GM12873 (cell line): ENCODE measurements at regions not wholly inside any gene's neighbourhood (a gene's known extent, or its start where the extent isn't known, plus 50 kb on each side); places are given as distances from the start of the nearest gene placed in this dataset.

Experiments used
- TF ChIP-seq, protein P1 (sequence below): IDR thresholded peaks from 2 replicates; pipeline ENCODE4 v1.5.1; 2012; ENCODE audit warnings: low read depth, mild to moderate bottlenecking, moderate library complexity, low read length, control low read depth; ENCODE audit not compliant: insufficient read depth; ENCODE audit errors: missing control alignments

DNA sequence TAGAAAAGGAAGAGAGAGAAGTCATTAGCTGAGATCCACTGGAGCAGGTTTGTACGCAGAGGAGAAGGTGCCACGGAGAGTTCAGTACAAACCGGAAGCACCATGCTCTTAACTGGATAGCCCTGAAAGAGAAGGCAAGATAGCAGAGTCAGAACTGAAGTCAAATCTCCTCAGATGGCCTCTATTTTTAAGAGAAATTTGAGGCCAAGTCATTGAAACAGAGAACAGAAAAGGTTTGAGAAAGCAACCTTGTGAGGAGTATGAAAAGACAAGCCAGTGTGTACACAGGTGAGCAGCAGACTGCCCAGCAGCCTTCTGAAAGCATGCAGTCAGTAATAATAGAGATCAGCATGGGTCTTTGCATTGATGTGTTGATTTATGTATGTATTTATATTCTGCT is 66.1 kb upstream of the SPRED1 start:
- TF ChIP-seq, protein P1, sequence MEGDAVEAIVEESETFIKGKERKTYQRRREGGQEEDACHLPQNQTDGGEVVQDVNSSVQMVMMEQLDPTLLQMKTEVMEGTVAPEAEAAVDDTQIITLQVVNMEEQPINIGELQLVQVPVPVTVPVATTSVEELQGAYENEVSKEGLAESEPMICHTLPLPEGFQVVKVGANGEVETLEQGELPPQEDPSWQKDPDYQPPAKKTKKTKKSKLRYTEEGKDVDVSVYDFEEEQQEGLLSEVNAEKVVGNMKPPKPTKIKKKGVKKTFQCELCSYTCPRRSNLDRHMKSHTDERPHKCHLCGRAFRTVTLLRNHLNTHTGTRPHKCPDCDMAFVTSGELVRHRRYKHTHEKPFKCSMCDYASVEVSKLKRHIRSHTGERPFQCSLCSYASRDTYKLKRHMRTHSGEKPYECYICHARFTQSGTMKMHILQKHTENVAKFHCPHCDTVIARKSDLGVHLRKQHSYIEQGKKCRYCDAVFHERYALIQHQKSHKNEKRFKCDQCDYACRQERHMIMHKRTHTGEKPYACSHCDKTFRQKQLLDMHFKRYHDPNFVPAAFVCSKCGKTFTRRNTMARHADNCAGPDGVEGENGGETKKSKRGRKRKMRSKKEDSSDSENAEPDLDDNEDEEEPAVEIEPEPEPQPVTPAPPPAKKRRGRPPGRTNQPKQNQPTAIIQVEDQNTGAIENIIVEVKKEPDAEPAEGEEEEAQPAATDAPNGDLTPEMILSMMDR, result no peak

DNA sequence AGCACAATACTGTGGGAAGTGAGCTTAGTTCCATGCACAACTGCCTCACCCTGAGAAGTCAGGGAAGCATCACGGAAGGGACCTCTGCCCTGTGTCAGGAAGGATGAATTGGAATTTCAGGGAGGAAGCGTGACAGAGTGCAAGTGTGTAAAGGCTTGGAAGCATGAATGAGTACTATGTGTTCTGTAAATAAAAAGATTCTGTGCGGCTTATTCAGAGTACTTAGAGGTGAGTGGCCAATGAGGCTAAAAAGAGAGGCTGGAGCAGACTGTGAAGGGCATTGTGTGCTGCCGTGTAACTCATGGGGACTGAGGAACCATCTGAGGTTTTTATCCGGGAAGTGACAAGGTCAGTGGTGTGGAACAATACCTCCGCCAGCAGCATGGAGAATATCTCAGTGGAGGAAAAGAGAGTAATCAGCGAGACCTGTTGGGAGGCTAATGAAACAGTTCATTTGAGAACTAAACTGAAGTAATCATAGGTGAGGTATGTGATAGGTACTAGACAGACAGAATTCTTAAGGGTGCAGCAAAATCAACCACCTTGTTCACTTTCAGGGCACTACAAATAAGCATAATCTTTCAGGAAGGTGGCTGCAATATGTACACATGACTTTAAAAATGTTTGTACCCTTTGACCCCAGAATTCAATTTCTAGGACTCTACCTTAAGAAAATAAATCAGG is 64.9 kb upstream of the SPRED1 start:
- TF ChIP-seq, protein P1, result no peak

DNA sequence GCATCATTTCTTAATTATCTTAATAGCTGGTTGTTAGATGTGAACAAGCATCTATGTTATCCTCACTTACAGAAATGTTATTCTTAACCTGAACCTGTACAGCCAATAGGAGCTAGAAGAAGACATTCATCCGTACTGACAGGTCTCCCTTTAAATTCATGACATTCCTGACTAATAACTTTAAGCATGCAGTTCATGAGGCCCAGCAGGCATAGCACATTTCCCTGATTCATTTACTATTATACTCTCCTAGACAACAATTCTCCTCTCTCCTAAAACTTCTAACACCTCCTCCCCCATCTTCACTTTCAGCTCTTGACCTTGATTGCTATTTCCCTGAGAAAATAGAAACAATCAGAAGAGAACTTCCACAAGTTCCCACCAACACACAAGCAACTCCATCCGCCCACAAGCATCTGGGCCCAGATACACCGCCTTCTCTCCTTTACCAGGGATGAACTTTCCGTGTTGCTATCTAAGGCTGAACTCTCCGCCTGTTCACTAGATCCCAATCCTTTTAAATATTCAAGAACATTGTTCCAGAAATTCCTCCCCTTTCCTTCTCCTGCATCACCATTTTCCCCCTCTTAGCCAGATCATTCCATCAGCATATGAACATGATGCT is 62.9 kb upstream of the SPRED1 start:
- TF ChIP-seq, protein P1, result no peak

DNA sequence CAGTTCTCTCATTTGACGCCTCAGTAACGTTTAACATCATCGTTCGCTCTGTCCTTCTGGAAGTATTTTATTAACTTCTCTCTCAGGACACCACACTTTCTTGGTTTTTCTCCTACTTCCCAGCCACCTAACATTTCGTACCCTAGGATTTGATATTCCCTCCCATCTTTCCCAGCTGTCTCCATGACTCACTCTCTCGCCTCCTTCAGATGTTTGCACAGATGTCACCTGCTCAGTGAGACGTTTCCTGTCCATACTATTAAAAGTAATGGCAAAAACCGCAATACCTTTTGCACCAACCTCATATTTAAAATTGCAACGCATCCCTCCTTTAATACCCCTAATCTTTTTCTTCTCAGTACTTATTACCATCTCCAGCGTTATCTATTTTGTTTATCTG is 62.1 kb upstream of the SPRED1 start:
- TF ChIP-seq, protein P1, result no peak

DNA sequence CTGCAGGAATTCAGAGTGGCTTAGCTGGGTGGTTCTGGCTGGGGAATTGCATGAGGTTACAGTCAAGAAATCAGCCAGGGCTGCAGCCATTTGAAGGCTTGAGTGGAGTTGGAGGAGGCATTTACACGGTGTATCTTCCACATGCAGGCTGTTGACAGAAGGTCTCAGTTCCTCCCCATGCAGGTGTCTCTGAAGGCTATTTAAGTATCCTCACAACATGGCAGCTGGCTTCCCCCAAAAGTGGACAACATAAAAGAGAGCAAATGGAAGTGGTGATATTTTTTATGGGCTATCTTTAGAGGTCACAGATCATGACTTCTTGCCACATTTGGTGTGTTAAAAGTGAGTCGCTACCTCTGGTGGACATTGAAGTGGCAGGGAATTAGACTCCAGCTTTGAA is 60.1 kb upstream of the SPRED1 start:
- TF ChIP-seq, protein P1, result no peak

DNA sequence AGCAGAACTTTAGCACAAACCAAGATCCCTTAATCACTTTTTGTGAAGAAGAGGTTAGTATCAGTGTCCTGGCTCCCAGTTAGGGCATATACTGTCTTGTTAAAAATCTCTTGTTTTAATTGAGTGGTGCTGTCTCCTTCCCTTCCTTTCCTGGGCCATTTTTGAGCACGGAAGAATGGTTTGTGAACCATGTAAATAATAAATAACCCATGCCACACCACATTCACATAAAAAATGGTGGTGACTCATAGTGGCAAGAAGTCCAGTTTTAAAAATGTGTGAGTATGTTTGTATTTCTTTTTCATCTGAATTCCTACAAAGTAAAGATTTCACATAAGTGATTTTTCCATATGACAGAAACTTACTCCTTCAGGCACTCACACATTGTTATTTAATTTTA is 59.1 kb upstream of the SPRED1 start:
- TF ChIP-seq, protein P1, result no peak

DNA sequence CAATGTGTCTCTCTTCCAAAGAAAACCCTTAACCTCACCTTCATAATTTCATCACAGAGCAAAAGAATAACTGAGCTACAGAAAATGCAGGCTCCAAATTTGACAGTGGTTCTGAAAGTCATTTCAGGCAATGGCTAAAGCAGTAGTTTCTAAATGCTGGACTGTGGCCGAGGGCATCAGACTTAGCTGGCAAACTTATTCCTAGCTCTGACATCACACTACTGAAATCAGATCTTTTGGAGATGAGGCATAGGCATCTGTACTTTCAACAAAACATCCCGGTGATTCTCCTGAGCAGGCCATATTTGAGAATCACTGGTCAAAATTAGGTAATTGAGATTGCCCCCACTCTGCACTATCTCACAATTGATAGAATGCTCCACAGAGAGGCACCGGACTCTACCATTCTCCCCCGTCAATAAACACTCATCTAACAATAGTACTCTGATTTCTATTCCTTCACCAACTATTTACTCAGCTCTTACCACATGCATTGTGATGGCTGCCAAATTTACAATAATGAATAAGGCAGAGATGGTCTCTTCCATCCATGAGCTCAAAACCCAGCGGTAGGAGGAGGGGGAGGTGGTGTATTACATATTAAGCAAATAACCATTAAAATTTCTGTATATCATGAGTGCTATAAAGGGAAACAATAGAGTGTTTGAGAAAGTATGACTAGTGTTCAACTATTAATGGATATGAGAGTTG is 57.3 kb upstream of the SPRED1 start:
- TF ChIP-seq, protein P1, result no peak
